ENCODE measurements at regions not wholly inside any gene's neighbourhood (a gene's known extent, or its start where the extent isn't known, plus 50 kb on each side); places are given as distances from the start of the nearest gene placed in this dataset.

GRCh38 chr12:95412482-95413311 lies 61.3 kb upstream of the METAP2 start:
- no peak overlapping the region for H3K4me3 Mint-ChIP-seq
- H3K9me3 ChIP-seq (ENCODE audit: control insufficient read depth in 2 of 2, low read length in 2 of 2): no peaks in the 10 kb centered on the region
- no peak overlapping the region for H3K27ac Mint-ChIP-seq
- no peak for ATAC-seq (ENCODE audit: low read depth in 2 of 2)
- H3K36me3 Mint-ChIP-seq: no peaks in the 10 kb centered on the region
- H3K4me1 ChIP-seq (ENCODE audit: control insufficient read depth, insufficient read depth, low read length, poor library complexity, severe bottlenecking): no peaks in the 10 kb centered on the region
- H3K36me3 ChIP-seq (ENCODE audit: control insufficient read depth, insufficient read depth, low read length): no peaks in the 10 kb centered on the region
- DNase-seq: no peak
- H3K4me3 ChIP-seq (ENCODE audit: low read depth, low read length): no peak overlapping the region
- H3K27ac ChIP-seq (ENCODE audit: insufficient read depth, low read length, poor library complexity, severe bottlenecking): no peak overlapping the region
- H3K27me3 Mint-ChIP-seq: peaks cover 19% of the 10 kb centered on the region
- no peaks in the 10 kb centered on the region for H3K4me1 Mint-ChIP-seq
- H3K27me3 ChIP-seq (ENCODE audit: control insufficient read depth, insufficient read depth, low read length): peaks cover 3% of the 10 kb centered on the region
- H3K9me3 Mint-ChIP-seq: no peaks in the 10 kb centered on the region

DNA sequence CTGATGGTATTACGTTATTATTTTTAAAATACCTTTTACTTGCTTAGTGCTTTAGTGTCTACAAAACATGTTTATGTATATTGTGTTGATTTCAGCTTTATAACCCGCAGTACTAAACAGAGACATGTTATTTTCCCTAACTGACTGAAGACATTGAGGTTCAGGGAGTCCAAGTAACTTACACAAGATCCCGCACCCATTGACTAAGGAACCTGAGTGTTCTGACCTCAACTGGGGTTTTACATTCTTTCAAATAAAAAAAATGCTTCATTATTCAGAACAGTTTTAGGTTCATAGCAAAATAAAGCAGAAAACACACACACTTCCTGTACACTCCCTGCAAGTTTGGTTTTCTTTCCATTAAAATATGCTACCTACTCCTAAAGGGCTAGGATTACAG lies 60.4 kb upstream of the METAP2 start:
- no peak for ATAC-seq (ENCODE audit: low read depth in 2 of 2)
- DNase-seq: no peak
- Mint-ChIP-seq H3K27me3 (peaks cover 15% of the 10 kb centered on the region), H3K4me3 (no peak overlapping the region), H3K36me3 (no peaks in the 10 kb centered on the region), H3K27ac (no peak overlapping the region), H3K9me3 (no peaks in the 10 kb centered on the region), H3K4me1 (no peaks in the 10 kb centered on the region)
- Histone ChIP-seq H3K4me3 (ENCODE audit: low read depth, low read length) (no peak overlapping the region), H3K9me3 (ENCODE audit: control insufficient read depth in 2 of 2, low read length in 2 of 2) (no peaks in the 10 kb centered on the region), H3K36me3 (ENCODE audit: control insufficient read depth, insufficient read depth, low read length) (no peaks in the 10 kb centered on the region), H3K27me3 (ENCODE audit: control insufficient read depth, insufficient read depth, low read length) (peaks cover 3% of the 10 kb centered on the region), H3K4me1 (ENCODE audit: control insufficient read depth, insufficient read depth, low read length, poor library complexity, severe bottlenecking) (no peaks in the 10 kb centered on the region), H3K27ac (ENCODE audit: insufficient read depth, low read length, poor library complexity, severe bottlenecking) (no peak overlapping the region)

GRCh38 chr12:95415451-95415850 lies 58.5 kb upstream of the METAP2 start:
- Mint-ChIP-seq H3K4me1 (no peaks in the 10 kb centered on the region), H3K9me3 (no peaks in the 10 kb centered on the region), H3K36me3 (no peaks in the 10 kb centered on the region), H3K27ac (no peak overlapping the region), H3K4me3 (no peak overlapping the region), H3K27me3 (peaks cover 15% of the 10 kb centered on the region)
- Histone ChIP-seq H3K4me1 (ENCODE audit: control insufficient read depth, insufficient read depth, low read length, poor library complexity, severe bottlenecking) (no peaks in the 10 kb centered on the region), H3K36me3 (ENCODE audit: control insufficient read depth, insufficient read depth, low read length) (no peaks in the 10 kb centered on the region), H3K27ac (ENCODE audit: insufficient read depth, low read length, poor library complexity, severe bottlenecking) (no peak overlapping the region), H3K9me3 (ENCODE audit: control insufficient read depth in 2 of 2, low read length in 2 of 2) (no peaks in the 10 kb centered on the region), H3K27me3 (ENCODE audit: control insufficient read depth, insufficient read depth, low read length) (peaks cover 3% of the 10 kb centered on the region), H3K4me3 (ENCODE audit: low read depth, low read length) (no peak overlapping the region)
- ATAC-seq (ENCODE audit: low read depth in 2 of 2): no peak
- no peak for DNase-seq

DNA sequence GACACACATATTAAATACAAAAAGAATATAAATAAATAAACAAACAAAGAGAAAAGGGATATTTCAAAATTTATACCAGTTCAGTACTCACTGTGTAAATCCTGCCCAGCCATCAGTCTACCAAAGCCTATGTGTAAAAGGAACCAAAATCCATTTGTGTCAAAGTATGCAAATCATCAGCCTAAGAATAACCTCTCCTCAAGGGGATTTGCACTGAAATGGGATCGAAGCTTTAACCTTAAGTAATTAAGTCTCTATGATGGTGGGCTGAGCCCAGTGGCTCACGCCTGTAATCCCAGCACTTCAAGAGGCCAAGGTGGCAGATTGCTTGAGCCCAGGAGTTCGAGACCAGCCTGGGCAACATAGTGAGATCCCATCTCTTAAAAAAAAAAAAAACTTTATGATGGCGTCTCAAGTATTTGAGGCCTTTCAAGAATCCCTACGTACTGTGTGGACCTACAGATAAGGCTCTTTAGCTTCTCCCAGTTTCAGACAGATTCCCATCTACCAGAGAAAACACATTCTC lies 57.8 kb upstream of the METAP2 start:
- H3K27me3 ChIP-seq (ENCODE audit: control insufficient read depth, insufficient read depth, low read length): peaks cover 3% of the 10 kb centered on the region
- Mint-ChIP-seq H3K4me3 (no peak overlapping the region), H3K9me3 (no peaks in the 10 kb centered on the region)

GRCh38 chr12:95417372-95417771 lies 56.6 kb upstream of the METAP2 start:
- Mint-ChIP-seq H3K4me1 (no peaks in the 10 kb centered on the region), H3K27me3 (peaks cover 3% of the 10 kb centered on the region), H3K36me3 (no peaks in the 10 kb centered on the region), H3K27ac (no peak overlapping the region), H3K9me3 (no peaks in the 10 kb centered on the region), H3K4me3 (no peak overlapping the region)
- Histone ChIP-seq H3K27ac (ENCODE audit: insufficient read depth, low read length, poor library complexity, severe bottlenecking) (no peak overlapping the region), H3K27me3 (ENCODE audit: control insufficient read depth, insufficient read depth, low read length) (peaks cover 3% of the 10 kb centered on the region), H3K36me3 (ENCODE audit: control insufficient read depth, insufficient read depth, low read length) (no peaks in the 10 kb centered on the region), H3K9me3 (ENCODE audit: control insufficient read depth in 2 of 2, low read length in 2 of 2) (no peaks in the 10 kb centered on the region), H3K4me3 (ENCODE audit: low read depth, low read length) (no peak overlapping the region), H3K4me1 (ENCODE audit: control insufficient read depth, insufficient read depth, low read length, poor library complexity, severe bottlenecking) (no peaks in the 10 kb centered on the region)
- DNase-seq (no peak), ATAC-seq (ENCODE audit: low read depth in 2 of 2) (no peak)

More for the DNA sequence above, 57.8 kb upstream of the METAP2 start:
- Histone ChIP-seq H3K4me1 (ENCODE audit: control insufficient read depth, insufficient read depth, low read length, poor library complexity, severe bottlenecking) (no peaks in the 10 kb centered on the region), H3K4me3 (ENCODE audit: low read depth, low read length) (no peak overlapping the region), H3K9me3 (ENCODE audit: control insufficient read depth in 2 of 2, low read length in 2 of 2) (no peaks in the 10 kb centered on the region), H3K36me3 (ENCODE audit: control insufficient read depth, insufficient read depth, low read length) (no peaks in the 10 kb centered on the region), H3K27ac (ENCODE audit: insufficient read depth, low read length, poor library complexity, severe bottlenecking) (no peak overlapping the region)
- ATAC-seq (ENCODE audit: low read depth in 2 of 2) (no peak), DNase-seq (no peak)
- no peaks in the 10 kb centered on the region for H3K4me1 Mint-ChIP-seq
- H3K27ac Mint-ChIP-seq: no peak overlapping the region
- no peaks in the 10 kb centered on the region for H3K36me3 Mint-ChIP-seq
- peaks cover 11% of the 10 kb centered on the region for H3K27me3 Mint-ChIP-seq

- H3K4me1 Mint-ChIP-seq: no peaks in the 10 kb centered on the region
- no peaks in the 10 kb centered on the region for H3K9me3 Mint-ChIP-seq
- H3K36me3 Mint-ChIP-seq: no peaks in the 10 kb centered on the region
- DNase-seq: no peak
- ATAC-seq (ENCODE audit: low read depth in 2 of 2): no peak
- no peak overlapping the region for H3K27ac Mint-ChIP-seq
- no peaks in the 10 kb centered on the region for H3K27me3 Mint-ChIP-seq
- Histone ChIP-seq H3K27ac (ENCODE audit: insufficient read depth, low read length, poor library complexity, severe bottlenecking) (no peak overlapping the region), H3K27me3 (ENCODE audit: control insufficient read depth, insufficient read depth, low read length) (peaks cover 3% of the 10 kb centered on the region), H3K9me3 (ENCODE audit: control insufficient read depth in 2 of 2, low read length in 2 of 2) (no peaks in the 10 kb centered on the region), H3K36me3 (ENCODE audit: control insufficient read depth, insufficient read depth, low read length) (no peaks in the 10 kb centered on the region), H3K4me3 (ENCODE audit: low read depth, low read length) (no peak overlapping the region), H3K4me1 (ENCODE audit: control insufficient read depth, insufficient read depth, low read length, poor library complexity, severe bottlenecking) (no peaks in the 10 kb centered on the region)
- H3K4me3 Mint-ChIP-seq: no peak overlapping the region
These were observed 55.8 kb upstream of the METAP2 start for GRCh38 chr12:95418142-95418541.
